ENCODE measurements at regions not wholly inside any gene's neighbourhood (a gene's known extent, or its start where the extent isn't known, plus 50 kb on each side); places are given as distances from the start of the nearest gene placed in this dataset.

- TF ChIP-seq CTCF (IDR thresholded peaks at IDR 0.05) = no peak
- no peak for TF ChIP-seq POLR2A (IDR thresholded peaks at IDR 0.05)
- TF ChIP-seq POLR2AphosphoS5 (IDR thresholded peaks at IDR 0.05) = no peak
These were observed 265.8 kb upstream of the IRX4 start for GRCh38 chr5:2148312-2149194.
